Activated CD8-positive, alpha-beta memory T cell treated with anti-CD3 and anti-CD28 coated beads, Interleukin-2, amount 50 U/mL, for 1 hour (primary cell): ENCODE measurements at regions not wholly inside any gene's neighbourhood (a gene's known extent, or its start where the extent isn't known, plus 50 kb on each side); places are given as distances from the start of the nearest gene placed in this dataset.
"Not testable (repeated sequence)": the region's sequence is repeated elsewhere in the genome, so short reads cannot be mapped to it uniquely, and the experiment has no call there.

Experiments
- DNase-seq: peaks from one replicate; pipeline ENCODE4 v3.0.0-alpha.2; 2020; ENCODE audit errors: extremely low read depth

- no peak for DNase-seq
These were observed 262.9 kb upstream of the ATP10A start for GRCh38 chr15:26126070-26126469.

- no peak for DNase-seq
These were observed 262.5 kb upstream of the ATP10A start for GRCh38 chr15:26125664-26126063.

- DNase-seq, result no peak
These were observed 256.2 kb upstream of the ATP10A start for GRCh38 chr15:26119322-26119721.

- DNase-seq, result no peak
These were observed 252.3 kb upstream of the ATP10A start for GRCh38 chr15:26115229-26115943.

GRCh38 chr15:26114128-26114527 lies 251.0 kb upstream of the ATP10A start:
- DNase-seq, result not testable (repeated sequence)

GRCh38 chr15:26113296-26113695 lies 250.2 kb upstream of the ATP10A start:
- DNase-seq, result no peak

GRCh38 chr15:26109203-26109602 lies 246.1 kb upstream of the ATP10A start:
- DNase-seq, result no peak

GRCh38 chr15:26106556-26106955 lies 243.4 kb upstream of the ATP10A start:
- DNase-seq, result no peak

GRCh38 chr15:26103002-26103404 lies 239.9 kb upstream of the ATP10A start:
- DNase-seq, result no peak

GRCh38 chr15:26102365-26102764 lies 239.2 kb upstream of the ATP10A start:
- DNase-seq, result no peak

GRCh38 chr15:26101443-26101842 lies 238.3 kb upstream of the ATP10A start:
- no peak for DNase-seq

- DNase-seq, result no peak
These were observed 235.7 kb upstream of the ATP10A start for GRCh38 chr15:26098801-26099200.

- DNase-seq, result no peak
These were observed 234.1 kb upstream of the ATP10A start for GRCh38 chr15:26097216-26097615.

GRCh38 chr15:26096581-26096980 lies 233.5 kb upstream of the ATP10A start:
- DNase-seq, result no peak

GRCh38 chr15:26095710-26096330 lies 232.7 kb upstream of the ATP10A start:
- DNase-seq, result no peak

- no peak for DNase-seq
These were observed 228.1 kb upstream of the ATP10A start for GRCh38 chr15:26091184-26091583.

GRCh38 chr15:26087881-26088280 lies 224.8 kb upstream of the ATP10A start:
- DNase-seq, result no peak

GRCh38 chr15:26087395-26087794 lies 224.3 kb upstream of the ATP10A start:
- no peak for DNase-seq

- DNase-seq, result no peak
These were observed 221.6 kb upstream of the ATP10A start for GRCh38 chr15:26084771-26085170.

GRCh38 chr15:26083896-26084295 lies 220.8 kb upstream of the ATP10A start:
- no peak for DNase-seq

- no peak for DNase-seq
These were observed 220.3 kb upstream of the ATP10A start for GRCh38 chr15:26083457-26083856.

GRCh38 chr15:26082221-26083109 lies 219.3 kb upstream of the ATP10A start:
- peak; percentile 88 for DNase-seq
